ENCODE measurements at regions not wholly inside any gene's neighbourhood (a gene's known extent, or its start where the extent isn't known, plus 50 kb on each side); places are given as distances from the start of the nearest gene placed in this dataset.

- TF ChIP-seq CHD2 (IDR thresholded peaks at IDR 0.05; ENCODE audit: low read length) = no peak
Observed at GRCh38 chr20:59411170-59411569, 110.8 kb downstream of the EDN3 start (continued).
